GM12892 (cell line): ENCODE measurements at regions not wholly inside any gene's neighbourhood (a gene's known extent, or its start where the extent isn't known, plus 50 kb on each side); places are given as distances from the start of the nearest gene placed in this dataset.

Experiments
- DNase-seq: peaks from one replicate; pipeline ENCODE4 v3.0.0; 2011; ENCODE audit not compliant: insufficient read length
- FAIRE-seq: peaks from 2 replicates; lab custom pipeline; 2011; peaks lifted over from hg19 to GRCh38; lab: Jason Lieb, UNC
- POLR2A ChIP-seq: IDR thresholded peaks from 2 replicates; pipeline ENCODE4 v1.6.1; 2011; ENCODE audit warnings: low read depth, low read length, control low read depth
- POLR2AphosphoS5 ChIP-seq: IDR thresholded peaks from 2 replicates; pipeline ENCODE4 v1.6.1; 2011; ENCODE audit warnings: low read depth, low read length, control low read depth
- TAF1 ChIP-seq: IDR thresholded peaks from 2 replicates; pipeline ENCODE4 v1.6.1; 2011; ENCODE audit warnings: low read depth, mild to moderate bottlenecking, control low read depth, low read length, borderline replicate concordance

DNA sequence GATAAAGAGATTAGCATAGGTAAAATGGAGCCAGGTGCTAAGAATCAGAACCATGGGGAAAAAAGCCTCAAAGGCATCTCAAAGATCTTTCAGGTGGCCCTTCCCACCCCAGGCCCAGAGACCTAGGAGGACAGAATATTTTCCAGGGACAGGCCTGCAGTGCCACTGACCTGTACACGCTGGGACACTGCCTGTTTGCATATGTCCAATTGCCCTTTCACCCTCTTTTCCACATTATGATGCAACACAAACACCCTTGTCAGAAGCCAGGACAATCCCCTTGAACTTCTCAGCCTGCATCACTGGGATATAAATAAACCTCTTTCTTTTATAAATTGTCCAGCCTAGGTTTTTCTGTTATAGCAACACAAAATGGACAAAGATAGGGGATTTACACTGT is 419.1 kb downstream of the TRIB2 start:
- FAIRE-seq (no peak), DNase-seq (no peak)
- TF ChIP-seq POLR2AphosphoS5 (no peak), TAF1 (no peak), POLR2A (no peak)

- FAIRE-seq: no peak
- DNase-seq: no peak
- TF ChIP-seq POLR2AphosphoS5 (no peak), TAF1 (no peak), POLR2A (no peak)
These were observed 420.9 kb downstream of the TRIB2 start for GRCh38 chr2:13137679-13138078.

DNA sequence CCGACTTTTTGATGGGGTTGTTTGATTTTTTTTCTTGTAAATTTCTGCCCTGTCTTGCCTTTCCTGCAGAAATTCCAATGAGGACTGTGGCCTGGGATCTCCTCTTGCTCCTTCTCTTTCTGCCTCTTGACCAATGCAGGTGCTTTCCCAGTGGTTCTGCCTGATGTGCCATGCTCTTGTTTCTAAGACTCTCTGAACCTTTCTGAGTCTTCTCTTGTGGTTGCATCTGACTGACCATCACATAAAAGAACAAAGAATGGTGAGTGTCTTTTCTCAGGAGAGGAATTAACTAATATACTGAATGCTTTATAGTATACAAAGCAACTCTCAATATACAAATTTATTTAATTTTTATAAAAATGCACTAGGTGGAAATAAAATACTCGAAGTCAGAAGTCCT is 424.6 kb downstream of the TRIB2 start:
- TF ChIP-seq POLR2A: no peak
- TF ChIP-seq POLR2AphosphoS5: no peak
- TF ChIP-seq TAF1: no peak
- DNase-seq (no peak), FAIRE-seq (no peak)

DNA sequence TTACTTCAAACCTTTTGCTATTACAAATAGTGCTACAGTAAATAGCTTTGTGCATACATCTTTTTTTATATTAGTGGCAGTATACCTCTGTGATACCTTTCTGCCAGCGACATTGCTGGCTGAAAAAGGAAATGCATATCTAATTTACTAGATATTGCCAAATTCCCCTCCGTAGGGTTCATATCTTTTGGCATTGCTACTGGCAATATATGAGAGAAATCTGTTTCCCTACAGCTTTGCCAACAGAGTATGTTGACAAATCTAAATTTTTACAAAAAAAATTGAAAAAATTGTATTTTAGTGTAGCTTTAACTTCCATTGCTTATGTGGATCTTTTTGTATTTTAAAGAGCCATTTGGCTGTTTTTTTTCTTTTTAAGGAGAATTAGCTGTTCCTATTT is 426.7 kb downstream of the TRIB2 start:
- FAIRE-seq (no peak), DNase-seq (no peak)
- no peak for TF ChIP-seq TAF1
- no peak for TF ChIP-seq POLR2A
- no peak for TF ChIP-seq POLR2AphosphoS5

GRCh38 chr2:13156916-13157315 is 440.2 kb downstream of the TRIB2 start:
- TF ChIP-seq POLR2A (no peak), TAF1 (no peak), POLR2AphosphoS5 (no peak)
- DNase-seq (no peak), FAIRE-seq (no peak)

GRCh38 chr2:13158466-13158865 is 441.7 kb downstream of the TRIB2 start:
- DNase-seq: no peak
- TF ChIP-seq POLR2A (no peak), TAF1 (no peak), POLR2AphosphoS5 (no peak)
- FAIRE-seq: no peak

DNA sequence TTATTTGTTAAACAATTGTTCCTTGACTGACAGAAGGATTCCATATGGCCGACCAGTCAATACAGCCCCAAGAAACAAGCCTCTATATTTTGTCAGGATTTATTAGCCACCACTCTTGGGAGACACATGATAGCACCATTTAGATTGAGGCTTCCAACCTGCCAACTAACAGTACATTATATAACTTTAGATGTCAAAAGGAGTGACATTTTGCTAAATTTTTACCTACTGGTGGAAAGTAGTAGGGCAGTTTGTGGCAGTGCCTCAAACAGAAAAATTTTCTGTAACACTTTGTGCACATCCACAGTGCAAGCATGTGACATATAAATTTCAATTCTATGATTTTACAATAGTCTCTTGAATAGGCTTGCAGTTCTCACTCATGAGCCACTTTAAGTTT is 464.0 kb downstream of the TRIB2 start:
- FAIRE-seq (no peak), DNase-seq (no peak)
- TF ChIP-seq POLR2A (no peak), POLR2AphosphoS5 (no peak), TAF1 (no peak)

DNA sequence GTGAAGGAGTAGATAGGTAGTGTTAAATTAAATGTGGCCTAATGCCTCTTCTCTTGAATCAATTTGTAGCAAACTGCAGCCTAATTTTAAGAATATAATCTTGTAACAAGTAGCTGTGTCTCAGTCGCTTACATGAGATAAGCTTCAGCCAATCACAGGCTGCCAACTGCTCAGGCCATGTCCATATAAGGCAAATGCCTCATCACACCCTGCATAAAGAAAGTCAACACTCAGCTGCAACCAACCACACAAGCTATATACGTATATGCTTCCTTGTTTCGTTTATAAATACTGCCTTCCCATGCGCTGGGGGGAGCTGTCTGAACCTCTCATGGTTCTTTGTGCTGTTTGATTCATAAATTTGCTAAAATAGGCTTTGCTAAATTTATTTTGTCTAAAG is 476.3 kb downstream of the TRIB2 start:
- TF ChIP-seq POLR2AphosphoS5: no peak
- no peak for TF ChIP-seq TAF1
- TF ChIP-seq POLR2A: no peak
- FAIRE-seq (peak; percentile 9), DNase-seq (no peak)

- DNase-seq (no peak), FAIRE-seq (peak; percentile 65)
- no peak for TF ChIP-seq POLR2AphosphoS5
- no peak for TF ChIP-seq TAF1
- no peak for TF ChIP-seq POLR2A
These were observed 477.2 kb downstream of the TRIB2 start for GRCh38 chr2:13193900-13194299.

GRCh38 chr2:13195270-13195669 is 478.5 kb downstream of the TRIB2 start:
- FAIRE-seq: no peak
- TF ChIP-seq POLR2A (no peak), POLR2AphosphoS5 (no peak), TAF1 (no peak)
- DNase-seq: no peak

GRCh38 chr2:13197248-13197647 is 480.5 kb downstream of the TRIB2 start:
- DNase-seq: no peak
- FAIRE-seq: no peak
- TF ChIP-seq POLR2A (no peak), TAF1 (no peak), POLR2AphosphoS5 (no peak)

GRCh38 chr2:13201924-13202323 is 485.2 kb downstream of the TRIB2 start:
- no peak for FAIRE-seq
- DNase-seq: no peak
- TF ChIP-seq POLR2A (no peak), POLR2AphosphoS5 (no peak), TAF1 (no peak)
